GM18858 (cell line): ENCODE measurements at regions not wholly inside any gene's neighbourhood (a gene's known extent, or its start where the extent isn't known, plus 50 kb on each side); places are given as distances from the start of the nearest gene placed in this dataset.

Experiments used
- ATAC-seq: cut with Tn5 transposase; IDR thresholded peaks from one replicate; pipeline ENCODE4 v1.9.1; 2021; ENCODE audit not compliant: unreplicated experiment

- ATAC-seq = no peak
Measured at GRCh38 chr10:78717200-78717599, 351.6 kb upstream of the ZMIZ1 start.

GRCh38 chr10:78718032-78718572 is 350.7 kb upstream of the ZMIZ1 start:
- no peak for ATAC-seq

- ATAC-seq = no peak
Measured at GRCh38 chr10:78719276-78719675, 349.5 kb upstream of the ZMIZ1 start.

DNA sequence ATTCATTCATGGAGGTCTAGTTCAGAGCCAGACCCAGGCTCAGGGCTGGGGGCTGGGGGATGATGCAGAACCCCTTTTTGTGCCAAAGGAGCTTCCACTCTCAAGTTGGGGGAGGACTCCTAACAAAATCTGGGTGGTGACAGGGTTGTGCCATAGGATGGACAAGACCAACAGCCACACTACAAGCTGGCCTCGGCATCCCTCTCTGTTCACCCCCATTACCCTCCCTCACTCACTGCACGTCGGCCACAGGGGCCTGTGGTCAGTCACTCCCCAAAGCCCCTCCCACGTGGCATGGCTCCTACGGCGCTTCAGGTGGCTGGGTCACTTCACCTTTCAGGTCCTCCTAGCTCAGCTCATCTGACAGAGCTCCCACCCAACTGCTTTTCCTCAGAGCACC is 348.7 kb upstream of the ZMIZ1 start:
- ATAC-seq = no peak

- ATAC-seq = no peak
Measured at GRCh38 chr10:78721231-78721630, 347.5 kb upstream of the ZMIZ1 start.

GRCh38 chr10:78724846-78725245 is 343.9 kb upstream of the ZMIZ1 start:
- ATAC-seq = no peak

GRCh38 chr10:78726171-78726570 is 342.6 kb upstream of the ZMIZ1 start:
- no peak for ATAC-seq

GRCh38 chr10:78727251-78727650 is 341.5 kb upstream of the ZMIZ1 start:
- ATAC-seq = no peak

- ATAC-seq = no peak
Measured at GRCh38 chr10:78727728-78728127, 341.0 kb upstream of the ZMIZ1 start.

DNA sequence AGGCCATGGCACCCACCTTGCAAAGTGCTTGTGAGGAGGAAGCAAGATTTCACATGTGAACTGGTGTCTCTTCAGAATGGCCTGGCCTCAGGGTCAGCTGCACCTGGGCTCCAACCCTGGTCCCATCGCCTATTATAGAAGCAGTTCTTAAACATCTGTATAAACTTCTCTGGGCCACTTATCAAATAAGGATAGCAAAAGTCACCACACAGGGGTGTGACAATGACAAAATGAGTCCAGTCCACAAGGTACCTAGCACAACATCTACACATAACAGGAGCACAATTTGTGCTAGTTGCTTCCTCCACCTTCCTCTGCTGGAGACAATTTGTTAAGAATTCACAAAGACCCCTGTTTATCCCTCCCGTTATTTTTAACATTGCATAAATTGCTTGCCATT is 340.6 kb upstream of the ZMIZ1 start:
- no peak for ATAC-seq

- no peak for ATAC-seq
Measured at GRCh38 chr10:78729366-78729765, 339.4 kb upstream of the ZMIZ1 start.

- no peak for ATAC-seq
Measured at GRCh38 chr10:78729800-78730199, 339.0 kb upstream of the ZMIZ1 start.

DNA sequence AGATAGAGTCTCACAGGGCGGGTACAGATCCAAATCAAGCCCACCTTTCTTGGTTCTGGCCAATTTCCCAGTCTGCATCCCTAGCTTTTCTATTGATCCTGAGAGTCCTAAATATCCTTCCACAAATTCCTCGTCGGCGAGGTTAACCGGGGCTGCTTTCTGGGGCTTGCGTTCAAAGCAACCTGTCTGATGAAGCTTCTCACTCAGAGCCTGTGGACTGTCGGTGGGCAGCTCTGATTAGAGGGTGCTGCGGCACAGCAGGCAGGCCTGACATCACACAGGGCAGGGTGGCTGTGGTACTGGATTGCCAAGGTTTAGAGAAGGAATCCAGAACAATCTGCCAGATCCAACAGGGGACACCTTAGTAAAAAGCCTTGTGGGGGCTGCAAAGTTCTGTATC is 338.0 kb upstream of the ZMIZ1 start:
- no peak for ATAC-seq

GRCh38 chr10:78731675-78732074 is 337.1 kb upstream of the ZMIZ1 start:
- no peak for ATAC-seq

DNA sequence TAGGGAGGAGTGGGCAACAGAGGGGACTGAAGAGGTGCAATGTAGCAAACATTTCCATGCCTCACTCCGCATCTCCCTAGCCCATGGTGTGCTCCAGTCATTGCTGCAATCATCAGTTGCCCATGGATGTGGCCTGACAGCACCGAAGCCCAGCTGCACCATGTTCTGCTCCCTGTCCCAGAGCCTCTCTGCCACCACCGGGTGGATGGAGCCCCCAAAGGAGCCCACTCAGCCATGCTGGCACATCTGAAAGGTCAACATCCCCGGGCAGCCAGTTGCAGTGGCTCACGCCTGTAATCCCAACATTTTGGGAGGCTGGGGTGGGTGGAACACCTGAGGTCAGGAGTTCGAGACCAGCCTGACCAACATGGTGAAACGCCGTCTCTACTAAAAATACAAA is 336.4 kb upstream of the ZMIZ1 start:
- no peak for ATAC-seq

- no peak for ATAC-seq
Measured at GRCh38 chr10:78736926-78737630, 331.7 kb upstream of the ZMIZ1 start.

DNA sequence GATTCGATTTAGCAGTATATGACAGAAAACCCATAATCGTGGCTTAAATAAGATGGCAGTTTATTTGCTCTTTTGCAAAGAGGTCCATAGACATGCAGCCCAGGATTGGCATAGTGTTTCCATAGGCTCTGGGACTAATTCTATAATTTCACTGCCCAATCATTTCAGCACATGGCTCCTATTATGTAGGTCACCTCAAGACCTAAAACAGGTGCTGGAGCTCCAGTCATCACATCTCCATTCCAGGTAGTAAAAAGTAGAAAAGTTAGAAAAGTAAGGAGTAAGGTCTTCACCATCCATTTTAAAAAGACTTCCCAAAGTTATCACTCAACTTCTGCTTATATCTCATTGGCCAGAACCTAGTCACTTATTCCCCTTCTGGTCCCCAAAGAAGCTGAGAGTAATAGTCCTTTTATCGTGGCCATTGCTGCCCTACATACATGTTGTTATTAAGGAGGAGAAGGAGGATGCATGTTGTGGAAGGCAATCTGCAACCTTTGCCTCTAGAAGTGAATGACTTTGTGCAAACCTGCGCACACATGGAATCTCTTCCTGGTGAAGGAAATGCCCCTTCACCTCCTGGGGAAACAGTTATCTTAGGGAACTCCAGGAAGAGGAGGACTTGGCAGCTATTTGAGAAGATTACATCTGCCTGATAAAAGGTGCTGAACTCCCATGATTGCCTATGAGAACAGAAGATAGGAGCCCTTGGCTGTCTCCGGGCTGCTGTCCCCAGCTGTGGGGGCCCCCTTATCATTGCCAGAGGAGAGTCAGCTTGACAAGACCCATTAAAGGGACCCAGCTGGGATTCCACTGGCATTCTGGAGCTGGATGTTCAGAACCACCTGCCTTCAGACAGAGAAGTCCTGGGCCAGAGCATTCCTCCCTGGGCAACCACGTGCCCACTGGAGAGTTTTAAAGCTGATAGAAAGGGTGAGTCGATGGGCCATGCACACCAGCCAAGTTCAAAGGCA is 330.6 kb upstream of the ZMIZ1 start:
- ATAC-seq = no peak

- ATAC-seq = no peak
Measured at GRCh38 chr10:78738861-78739260, 329.9 kb upstream of the ZMIZ1 start.

DNA sequence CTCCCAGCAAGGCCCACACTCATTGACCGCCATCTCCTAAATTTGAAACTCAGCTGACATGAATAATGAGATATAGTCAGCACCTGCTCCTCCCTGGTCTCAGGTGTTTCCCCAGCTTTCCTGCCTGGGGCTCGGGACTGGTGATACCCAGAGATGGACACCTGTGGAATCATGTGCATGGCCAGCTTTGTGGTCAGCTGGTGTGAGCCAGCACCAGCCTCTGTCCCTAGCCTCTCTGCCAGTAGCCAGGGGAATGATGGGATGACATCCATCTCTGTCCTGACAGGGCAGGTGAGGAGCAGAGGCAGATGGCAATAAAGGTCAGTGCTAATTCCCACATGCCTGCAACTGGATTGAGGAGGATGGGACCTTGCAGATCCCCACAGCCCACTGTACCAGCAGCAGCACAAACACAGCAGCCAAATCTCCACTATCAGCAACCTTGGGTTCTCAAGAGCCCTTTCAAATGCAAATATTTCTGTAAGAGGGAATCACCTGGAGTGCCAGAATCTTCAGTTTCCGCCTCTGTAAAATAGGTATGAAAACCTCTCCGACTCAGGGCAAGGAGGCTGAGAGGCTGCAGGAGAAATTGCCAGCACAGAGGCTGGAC is 329.2 kb upstream of the ZMIZ1 start:
- no peak for ATAC-seq

GRCh38 chr10:78740976-78741915 is 327.5 kb upstream of the ZMIZ1 start:
- no peak for ATAC-seq

DNA sequence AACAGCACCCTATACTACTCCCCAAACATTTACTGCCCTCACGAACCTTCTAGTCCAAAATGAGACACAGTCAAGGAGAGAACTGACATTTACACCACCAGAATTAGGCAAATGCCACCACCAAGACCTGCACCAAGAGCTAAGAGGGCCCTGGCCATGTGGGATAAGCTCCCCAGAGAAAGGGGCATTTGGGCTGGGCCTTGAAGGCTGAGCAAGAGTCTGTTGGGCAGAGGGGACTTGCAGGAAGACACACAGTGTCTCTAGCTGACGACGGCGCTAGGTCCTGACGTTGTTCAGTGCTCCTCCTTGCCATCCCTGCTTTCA is 326.4 kb upstream of the ZMIZ1 start:
- no peak for ATAC-seq
